Ovary (tissue), 7 donors: ENCODE measurements at regions not wholly inside any gene's neighbourhood (a gene's known extent, or its start where the extent isn't known, plus 50 kb on each side); places are given as distances from the start of the nearest gene placed in this dataset.

Experiments used
- DNase-seq, 5 donors: peaks; one replicate each; pipeline ENCODE4 v3.0.0-alpha.2; 2019 to 2020
- H3K27ac ChIP-seq, 2 donors: fragments of 200-600 bp; one replicate each; pipeline versions ENCODE4 v1.5.1 to v1.8.0; 2019 to 2022
- H3K27me3 ChIP-seq: fragments of 200-600 bp; one replicate; pipeline ENCODE4 v1.8.0; 2022
- H3K36me3 ChIP-seq: fragments of 200-600 bp; sonication (generic); one replicate; pipeline ENCODE4 v1.5.1; 2019
- H3K4me1 ChIP-seq: one replicate; pipeline ENCODE4 v1.8.1; 2013; ENCODE audit warnings: mild to moderate bottlenecking, moderate library complexity; ENCODE audit not compliant: insufficient read depth
- H3K4me3 ChIP-seq: fragments of 200-600 bp; sonication (generic); one replicate; pipeline ENCODE4 v1.5.1; 2017
- H3K9me3 ChIP-seq, 2 donors: fragments of 200-600 bp in 1 of 2; sonication (generic) in 1 of 2; one replicate each; pipeline versions ENCODE4 v1.5.1 to v1.8.1; 2013 to 2019; ENCODE audit warnings: mild to moderate bottlenecking in 1 of 2, moderate library complexity in 1 of 2
- CTCF ChIP-seq, 3 donors: fragments of 450-650 bp in 2 of 3; fragments of 200-600 bp in 1 of 3; IDR thresholded peaks; one replicate each; pipeline versions ENCODE4 v1.5.1 to v1.8.0; 2016 to 2022; ENCODE audit warnings: antibody characterized with exemption in 3 of 3, mild to moderate bottlenecking in 1 of 3
- EP300 ChIP-seq: sonication (generic); formaldehyde crosslinking; IDR thresholded peaks from one replicate; pipeline ENCODE4 v1.6.1; 2017; ENCODE audit warnings: antibody characterized with exemption
- POLR2A ChIP-seq: fragments of 450-650 bp; IDR thresholded peaks from one replicate; pipeline ENCODE4 v1.6.1; 2017; ENCODE audit warnings: antibody characterized with exemption, mild to moderate bottlenecking, moderate library complexity
- WGBS, 3 donors: extraction: QIAGEN DNeasy Blood & Tissue Kit in 1 of 3; methylation state at CpG; one replicate each; pipeline versions ENCODE4 v1.1.5 to v1.1.7; 2013 to 2017; 5-methylcytosine and 5-hydroxymethylcytosine counted together
- intact Hi-C, 4 donors: fragments of 100-400 bp; cut with DNase I; formaldehyde crosslinking; loops; one replicate each; pipeline versions ENCODE4 v1.11.0 to v1.15.1; 2022 to 2023
- donor health status: DM: no; HTN: no; CAD: no; lungs with moderate emphysema.
- donor health status: DM: no; HTN: no; CAD: no.
- donor health status: Bipolar disorder and iron deficiency.
- donor health status: DM: no; HTN: no; CAD: no.
- donor health status: DM: yes; HTN: yes; CAD: no.

- Histone ChIP-seq H3K4me1 (peaks cover 2% of the 10 kb centered on the region), H3K9me3 (no peaks in the 10 kb centered on the region), H3K27me3 (no peaks in the 10 kb centered on the region), H3K27ac (no peak overlapping the region), H3K4me3 (no peak overlapping the region), H3K36me3 (no peaks in the 10 kb centered on the region)
- 78 to 88% (median 81%) methylated on average over 19 of the region's 19 CpGs for WGBS, 3 donors
- intact Hi-C loops = loop anchor here (5.0 to 10.0 kb wide), 3 partner anchors 365 to 895 kb away; no protein-coding TSS in a partner anchor
- no peak for TF ChIP-seq EP300
- no peak for TF ChIP-seq CTCF (IDR thresholded peaks at IDR 0.05)
- TF ChIP-seq POLR2A = no peak
- DNase-seq = no peak
These were observed 133.3 kb upstream of the PODXL start for GRCh38 chr7:131689662-131690234.

GRCh38 chr7:131688738-131689661 is 132.6 kb upstream of the PODXL start:
- no peak overlapping the region for H3K4me3 ChIP-seq
- H3K36me3 ChIP-seq = no peaks in the 10 kb centered on the region
- DNase-seq = peak; percentile 40 to 79 (median 58)
- H3K27ac ChIP-seq = no peak overlapping the region
- H3K4me1 ChIP-seq = peaks cover 2% of the 10 kb centered on the region
- intact Hi-C loops = loop anchor here in 1 of 4 donors (10.0 kb wide), 1 partner anchor 366 kb away; no protein-coding TSS in a partner anchor
- no peaks in the 10 kb centered on the region for H3K9me3 ChIP-seq
- 47 to 54% (median 52%) methylated on average over 12 of the region's 12 CpGs for WGBS, 3 donors
- no peaks in the 10 kb centered on the region for H3K27me3 ChIP-seq
- TF ChIP-seq CTCF (IDR thresholded peaks at IDR 0.05) = peak; percentile 43 to 74 (median 72)
- no peak for TF ChIP-seq POLR2A

GRCh38 chr7:131687296-131687695 is 130.9 kb upstream of the PODXL start:
- no peak for DNase-seq
- H3K4me3 ChIP-seq = no peak overlapping the region
- H3K36me3 ChIP-seq = no peaks in the 10 kb centered on the region
- H3K4me1 ChIP-seq = peaks cover 2% of the 10 kb centered on the region
- H3K27me3 ChIP-seq = no peaks in the 10 kb centered on the region
- intact Hi-C loops = loop anchor here in 1 of 4 donors (10.0 kb wide), 1 partner anchor 368 kb away; no protein-coding TSS in a partner anchor
- 60 to 69% (median 64%) methylated on average over 9 of the region's 9 CpGs for WGBS, 3 donors
- no peak overlapping the region for H3K27ac ChIP-seq
- H3K9me3 ChIP-seq = no peaks in the 10 kb centered on the region
- no peak for TF ChIP-seq POLR2A
- no peak for TF ChIP-seq CTCF (IDR thresholded peaks at IDR 0.05)
- TF ChIP-seq EP300 = no peak

GRCh38 chr7:131686833-131687232 is 130.4 kb upstream of the PODXL start:
- Histone ChIP-seq H3K27me3 (no peaks in the 10 kb centered on the region), H3K36me3 (no peaks in the 10 kb centered on the region), H3K4me3 (no peak overlapping the region), H3K4me1 (no peaks in the 10 kb centered on the region), H3K9me3 (no peaks in the 10 kb centered on the region), H3K27ac (no peak overlapping the region)
- no peak for TF ChIP-seq EP300
- TF ChIP-seq CTCF (IDR thresholded peaks at IDR 0.05) = no peak
- no peak for TF ChIP-seq POLR2A
- no peak for DNase-seq
- intact Hi-C loops = loop anchor here in 1 of 4 donors (10.0 kb wide), 1 partner anchor 368 kb away; no protein-coding TSS in a partner anchor
